ENCODE measurements at regions not wholly inside any gene's neighbourhood (a gene's known extent, or its start where the extent isn't known, plus 50 kb on each side); places are given as distances from the start of the nearest gene placed in this dataset.

DNA sequence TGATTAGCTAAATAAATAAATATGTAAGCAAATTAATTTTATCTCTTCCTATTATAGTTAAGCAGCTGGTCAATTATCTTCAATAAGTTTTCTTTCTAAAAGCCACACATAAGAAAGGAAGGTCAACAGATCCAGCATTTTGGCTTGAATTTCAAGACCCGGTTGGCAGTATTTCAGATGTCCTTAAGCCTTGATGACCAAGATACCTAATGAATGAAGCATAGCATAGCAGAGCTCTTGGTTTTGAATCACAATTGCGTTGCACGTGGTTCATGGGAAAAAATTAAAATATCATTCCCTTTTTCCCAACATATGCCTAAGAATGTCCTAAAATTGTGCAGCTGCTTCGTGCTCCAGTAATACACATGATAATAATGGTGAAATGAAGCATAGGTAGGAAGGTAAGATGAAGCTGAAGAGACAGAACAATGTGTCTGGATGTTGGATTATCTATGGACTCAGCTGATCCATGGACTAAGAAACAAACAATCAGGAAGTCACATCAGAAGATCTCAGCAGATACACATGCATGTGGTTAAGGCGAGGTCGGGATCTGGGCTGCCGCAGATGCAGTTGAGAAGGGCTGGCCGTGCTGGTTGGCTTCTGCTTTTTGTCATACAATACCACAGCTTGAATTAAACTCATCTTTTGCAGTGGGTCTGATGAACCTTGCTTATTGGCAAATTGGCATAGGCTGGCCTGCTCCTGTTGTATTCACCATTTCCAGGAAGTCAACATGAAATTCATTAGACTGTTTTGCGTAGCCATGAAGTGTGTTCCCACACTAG, 284.9 kb upstream of the RUNX1 start:
- H3K27ac Mint-ChIP-seq (ENCODE audit: unreplicated experiment), result no peak overlapping the region
- peaks cover 21% of the 10 kb centered on the region for H3K4me1 Mint-ChIP-seq (ENCODE audit: low read depth)
- H3K4me3 Mint-ChIP-seq (ENCODE audit: unreplicated experiment), result no peak overlapping the region
- H3K9me3 Mint-ChIP-seq (ENCODE audit: low read depth), result peaks cover 2% of the 10 kb centered on the region
- DNase-seq (ENCODE audit: low spot score), result no peak
- H3K36me3 Mint-ChIP-seq (ENCODE audit: low read depth), result no peaks in the 10 kb centered on the region
- H3K27me3 Mint-ChIP-seq (ENCODE audit: low read depth), result peaks cover 1% of the 10 kb centered on the region
- TF ChIP-seq, protein P1, sequence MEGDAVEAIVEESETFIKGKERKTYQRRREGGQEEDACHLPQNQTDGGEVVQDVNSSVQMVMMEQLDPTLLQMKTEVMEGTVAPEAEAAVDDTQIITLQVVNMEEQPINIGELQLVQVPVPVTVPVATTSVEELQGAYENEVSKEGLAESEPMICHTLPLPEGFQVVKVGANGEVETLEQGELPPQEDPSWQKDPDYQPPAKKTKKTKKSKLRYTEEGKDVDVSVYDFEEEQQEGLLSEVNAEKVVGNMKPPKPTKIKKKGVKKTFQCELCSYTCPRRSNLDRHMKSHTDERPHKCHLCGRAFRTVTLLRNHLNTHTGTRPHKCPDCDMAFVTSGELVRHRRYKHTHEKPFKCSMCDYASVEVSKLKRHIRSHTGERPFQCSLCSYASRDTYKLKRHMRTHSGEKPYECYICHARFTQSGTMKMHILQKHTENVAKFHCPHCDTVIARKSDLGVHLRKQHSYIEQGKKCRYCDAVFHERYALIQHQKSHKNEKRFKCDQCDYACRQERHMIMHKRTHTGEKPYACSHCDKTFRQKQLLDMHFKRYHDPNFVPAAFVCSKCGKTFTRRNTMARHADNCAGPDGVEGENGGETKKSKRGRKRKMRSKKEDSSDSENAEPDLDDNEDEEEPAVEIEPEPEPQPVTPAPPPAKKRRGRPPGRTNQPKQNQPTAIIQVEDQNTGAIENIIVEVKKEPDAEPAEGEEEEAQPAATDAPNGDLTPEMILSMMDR (IDR thresholded peaks at IDR 0.05), result no peak

DNA sequence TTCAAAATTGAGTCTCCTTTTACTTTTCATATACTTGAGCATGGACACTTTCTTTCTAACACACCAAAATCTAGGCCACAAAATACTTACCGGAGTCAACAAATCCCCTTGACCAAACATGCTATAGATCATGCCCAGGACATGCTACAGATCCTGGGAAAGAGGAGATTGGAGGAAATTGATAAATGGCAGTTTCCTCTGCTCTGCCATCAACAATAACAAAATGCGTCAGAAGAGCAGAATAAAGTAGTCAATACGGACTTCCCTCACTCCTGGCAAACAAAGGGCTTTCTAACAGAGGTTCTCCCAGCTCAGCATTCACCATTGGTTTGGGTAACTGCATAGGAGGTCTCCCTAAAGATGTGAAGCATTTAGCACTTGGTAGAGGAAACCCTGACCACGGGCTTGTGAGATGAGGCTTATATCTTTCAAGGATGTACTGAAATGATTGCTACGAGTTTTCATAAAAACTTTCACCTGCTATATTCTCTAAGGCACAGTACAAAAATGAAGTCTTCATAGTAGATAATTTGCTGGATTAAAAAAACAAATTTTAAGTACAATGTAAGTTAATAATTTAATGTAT, 283.8 kb upstream of the RUNX1 start:
- H3K9me3 Mint-ChIP-seq (ENCODE audit: low read depth), result peaks cover 2% of the 10 kb centered on the region
- DNase-seq (ENCODE audit: low spot score), result no peak
- TF ChIP-seq, protein P1 (IDR thresholded peaks at IDR 0.05), result no peak
- no peaks in the 10 kb centered on the region for H3K36me3 Mint-ChIP-seq (ENCODE audit: low read depth)
- H3K27ac Mint-ChIP-seq (ENCODE audit: unreplicated experiment), result no peak overlapping the region
- H3K4me3 Mint-ChIP-seq (ENCODE audit: unreplicated experiment), result no peak overlapping the region
- peaks cover 25% of the 10 kb centered on the region for H3K4me1 Mint-ChIP-seq (ENCODE audit: low read depth)
- peaks cover 1% of the 10 kb centered on the region for H3K27me3 Mint-ChIP-seq (ENCODE audit: low read depth)

DNA sequence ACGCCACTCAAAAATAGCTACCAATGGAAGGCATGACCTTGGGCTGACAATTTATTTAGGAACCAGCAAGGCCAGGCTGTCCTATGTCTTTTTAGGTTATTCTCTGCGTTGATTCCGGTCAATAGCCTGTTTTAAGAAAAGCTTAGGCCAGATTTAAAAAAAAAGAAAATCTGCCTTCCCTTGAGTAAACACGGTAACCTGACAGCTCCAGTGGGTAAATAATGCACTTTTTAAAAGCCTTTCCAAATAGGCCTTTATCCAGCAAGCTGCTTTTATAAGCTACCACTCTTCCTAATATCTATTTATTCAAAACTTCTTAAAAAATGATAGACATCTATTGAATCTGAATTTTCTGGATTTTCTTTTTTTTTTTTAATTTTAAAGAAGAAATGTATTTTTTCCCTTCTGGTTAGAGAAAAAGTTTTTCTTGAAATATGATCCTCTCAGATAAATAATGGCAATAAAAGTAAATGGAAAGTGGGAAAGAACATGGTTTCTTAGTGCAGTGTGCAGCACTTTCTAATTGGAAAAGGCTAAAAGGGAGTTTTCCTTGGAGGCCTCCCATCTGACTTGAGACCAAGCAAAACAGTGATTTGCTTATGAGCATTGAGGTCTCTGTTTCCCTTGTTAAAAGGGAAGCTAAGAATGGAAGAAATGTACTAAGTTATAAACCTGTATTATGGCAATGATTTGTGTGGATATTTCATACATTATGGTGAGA, 281.0 kb upstream of the RUNX1 start:
- H3K27me3 Mint-ChIP-seq (ENCODE audit: low read depth), result peaks cover 1% of the 10 kb centered on the region
- no peak for DNase-seq (ENCODE audit: low spot score)

DNA sequence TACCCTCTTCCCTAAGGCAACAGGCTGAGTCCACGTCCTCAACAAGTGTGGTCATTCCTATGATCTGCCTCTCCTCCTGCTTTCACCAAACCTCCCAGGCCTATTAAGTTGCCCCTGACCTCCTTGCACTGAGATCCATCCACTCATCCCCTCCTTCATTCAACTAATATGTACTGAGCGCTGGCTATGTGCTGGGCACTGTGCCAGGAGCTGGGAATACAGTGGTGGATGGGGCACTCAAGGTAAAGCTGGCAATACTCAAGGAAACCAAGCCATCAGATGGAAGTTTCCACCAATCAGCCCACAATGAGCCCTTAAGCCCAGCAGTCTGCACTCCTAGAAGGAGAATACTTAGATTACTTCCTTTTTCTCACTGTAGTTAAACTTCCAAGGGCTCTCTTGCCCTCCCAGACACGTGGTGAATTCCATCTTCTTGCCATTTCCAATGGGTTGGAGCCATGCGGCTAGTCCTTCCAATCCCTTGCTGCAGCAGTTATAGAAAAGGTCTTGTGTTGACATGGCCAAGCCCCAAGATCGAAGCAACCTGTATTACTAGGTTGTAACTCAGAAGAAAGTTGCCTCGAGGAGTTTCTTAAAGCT, 279.9 kb upstream of the RUNX1 start:
- H3K4me1 Mint-ChIP-seq (ENCODE audit: low read depth), result peaks cover 48% of the 10 kb centered on the region
- no peak overlapping the region for H3K27ac Mint-ChIP-seq (ENCODE audit: unreplicated experiment)
- H3K36me3 Mint-ChIP-seq (ENCODE audit: low read depth), result no peaks in the 10 kb centered on the region
- no peaks in the 10 kb centered on the region for H3K27me3 Mint-ChIP-seq (ENCODE audit: low read depth)
- peaks cover 2% of the 10 kb centered on the region for H3K9me3 Mint-ChIP-seq (ENCODE audit: low read depth)
- TF ChIP-seq, protein P1 (IDR thresholded peaks at IDR 0.05), result no peak
- no peak overlapping the region for H3K4me3 Mint-ChIP-seq (ENCODE audit: unreplicated experiment)
- DNase-seq (ENCODE audit: low spot score), result no peak

More for the DNA sequence above, 281.0 kb upstream of the RUNX1 start:
- TF ChIP-seq, protein P1 (IDR thresholded peaks at IDR 0.05), result no peak
- Mint-ChIP-seq H3K4me3 (ENCODE audit: unreplicated experiment) (no peak overlapping the region), H3K36me3 (ENCODE audit: low read depth) (no peaks in the 10 kb centered on the region), H3K9me3 (ENCODE audit: low read depth) (peaks cover 2% of the 10 kb centered on the region), H3K27ac (ENCODE audit: unreplicated experiment) (peak overlapping the region; percentile 70), H3K4me1 (ENCODE audit: low read depth) (peaks cover 36% of the 10 kb centered on the region)

DNA sequence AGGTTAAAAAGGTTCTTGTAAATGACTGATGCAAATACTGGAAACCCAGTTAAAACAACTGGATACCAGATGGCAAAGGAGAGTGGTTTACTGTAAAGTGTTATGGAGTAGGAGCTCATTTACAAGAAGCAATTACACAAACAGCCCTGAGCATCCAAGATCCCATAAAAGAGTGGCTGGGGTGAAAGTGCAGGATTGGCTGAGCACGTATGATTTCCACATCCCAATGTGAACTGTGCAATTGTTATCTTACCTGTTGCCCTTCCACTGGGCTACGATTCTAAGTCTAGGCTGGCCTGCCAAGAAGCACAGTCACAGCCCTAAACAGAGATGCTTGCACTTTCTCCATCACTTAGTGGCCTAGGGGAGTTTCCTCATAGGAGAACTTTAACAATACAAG, 277.6 kb upstream of the RUNX1 start:
- Mint-ChIP-seq H3K27me3 (ENCODE audit: low read depth) (no peaks in the 10 kb centered on the region), H3K27ac (ENCODE audit: unreplicated experiment) (no peak overlapping the region), H3K36me3 (ENCODE audit: low read depth) (no peaks in the 10 kb centered on the region), H3K4me3 (ENCODE audit: unreplicated experiment) (no peak overlapping the region), H3K9me3 (ENCODE audit: low read depth) (peaks cover 2% of the 10 kb centered on the region), H3K4me1 (ENCODE audit: low read depth) (peaks cover 60% of the 10 kb centered on the region)
- DNase-seq (ENCODE audit: low spot score), result no peak
- TF ChIP-seq, protein P1 (IDR thresholded peaks at IDR 0.05), result no peak
